HG02623 (cell line): ENCODE measurements at regions not wholly inside any gene's neighbourhood (a gene's known extent, or its start where the extent isn't known, plus 50 kb on each side); places are given as distances from the start of the nearest gene placed in this dataset.

Experiments
- ATAC-seq: cut with Tn5 transposase; IDR thresholded peaks from one replicate; pipeline ENCODE4 v1.9.1; 2021; ENCODE audit warnings: moderate library complexity; ENCODE audit not compliant: unreplicated experiment

GRCh38 chr1:5393603-5394002 is 598.6 kb downstream of the NPHP4 start:
- ATAC-seq: no peak

GRCh38 chr1:5393146-5393545 is 599.1 kb downstream of the NPHP4 start:
- no peak for ATAC-seq

- no peak for ATAC-seq
Measured at GRCh38 chr1:5391725-5392124, 600.5 kb downstream of the NPHP4 start.

GRCh38 chr1:5390504-5390903 is 601.7 kb downstream of the NPHP4 start:
- no peak for ATAC-seq

- ATAC-seq: no peak
Measured at GRCh38 chr1:5389101-5389885, 602.9 kb downstream of the NPHP4 start.

GRCh38 chr1:5388622-5389021 is 603.6 kb downstream of the NPHP4 start:
- ATAC-seq: no peak

GRCh38 chr1:5386371-5386770 is 605.9 kb downstream of the NPHP4 start:
- ATAC-seq: no peak

GRCh38 chr1:5385956-5386355 is 606.3 kb downstream of the NPHP4 start:
- ATAC-seq: no peak

GRCh38 chr1:5385096-5385799 is 607.0 kb downstream of the NPHP4 start:
- ATAC-seq: no peak

- no peak for ATAC-seq
Measured at GRCh38 chr1:5381491-5381890, 610.7 kb downstream of the NPHP4 start.

GRCh38 chr1:5379176-5379759 is 613.0 kb downstream of the NPHP4 start:
- no peak for ATAC-seq

- no peak for ATAC-seq
Measured at GRCh38 chr1:5376538-5377247, 615.5 kb downstream of the NPHP4 start.

GRCh38 chr1:5375481-5375880 is 616.7 kb downstream of the NPHP4 start:
- ATAC-seq: no peak

GRCh38 chr1:5374192-5374591 is 618.0 kb downstream of the NPHP4 start:
- ATAC-seq: no peak

GRCh38 chr1:5373281-5373680 is 618.9 kb downstream of the NPHP4 start:
- no peak for ATAC-seq

- ATAC-seq: no peak
Measured at GRCh38 chr1:5371270-5371669, 621.0 kb downstream of the NPHP4 start.

- ATAC-seq: no peak
Measured at GRCh38 chr1:5370311-5370710, 621.9 kb downstream of the NPHP4 start.

- ATAC-seq: no peak
Measured at GRCh38 chr1:5369223-5369622, 623.0 kb downstream of the NPHP4 start.

- ATAC-seq: no peak
Measured at GRCh38 chr1:5368201-5368600, 624.0 kb downstream of the NPHP4 start.

GRCh38 chr1:5367306-5367705 is 624.9 kb downstream of the NPHP4 start:
- ATAC-seq: no peak

- ATAC-seq: no peak
Measured at GRCh38 chr1:5365751-5366150, 626.5 kb downstream of the NPHP4 start.
